ENCODE measurements at regions not wholly inside any gene's neighbourhood (a gene's known extent, or its start where the extent isn't known, plus 50 kb on each side); places are given as distances from the start of the nearest gene placed in this dataset.

- Mint-ChIP-seq H3K27ac (no peak overlapping the region), H3K4me1 (peaks cover 4 to 7% (median 5%) of the 10 kb centered on the region in 4 donors), H3K27me3 (no peaks in the 10 kb centered on the region), H3K4me3 (no peak overlapping the region), H3K9me3 (peaks cover 0 to 7% (median 0%) of the 10 kb centered on the region in 8 donors), H3K36me3 (no peaks in the 10 kb centered on the region)
- Histone ChIP-seq H3K9me3 (ENCODE audit: control insufficient read depth in 1 of 2, low read length in 2 of 2) (no peaks in the 10 kb centered on the region), H3K36me3 (ENCODE audit: insufficient read depth, low read length) (no peaks in the 10 kb centered on the region), H3K4me3 (ENCODE audit: low read length in 2 of 2) (no peak overlapping the region), H3K27me3 (ENCODE audit: insufficient read depth, low read length) (no peaks in the 10 kb centered on the region), H3K4me1 (ENCODE audit: insufficient read depth, low read length) (peaks cover 8% of the 10 kb centered on the region), H3K27ac (ENCODE audit: low read depth, low read length) (no peak overlapping the region)
- POLR2A ChIA-PET (ENCODE audit: partially characterized antibody): no interaction called here
- intact Hi-C loops (cut with micrococcal nuclease): loop anchor here (5.0 kb wide), 5 partner anchors 41 to 441 kb away; no protein-coding TSS in a partner anchor
- CTCF ChIA-PET (ENCODE audit: partially characterized antibody): interaction anchor here (0.8 to 4.1 kb wide), 12 partner anchors 16 to 736 kb away, joined by 3 to 17 read pairs (median 4); no protein-coding TSS in a partner anchor
- DNase-seq: no peak
These were observed 366.0 kb downstream of the BCOR start for GRCh38 chrX:39731735-39732134.

GRCh38 chrX:39733745-39734144 lies 364.0 kb downstream of the BCOR start:
- Histone ChIP-seq H3K4me1 (ENCODE audit: insufficient read depth, low read length) (peaks cover 8% of the 10 kb centered on the region), H3K27ac (ENCODE audit: low read depth, low read length) (no peak overlapping the region), H3K4me3 (ENCODE audit: low read length in 2 of 2) (no peak overlapping the region), H3K9me3 (ENCODE audit: control insufficient read depth in 1 of 2, low read length in 2 of 2) (no peaks in the 10 kb centered on the region), H3K36me3 (ENCODE audit: insufficient read depth, low read length) (no peaks in the 10 kb centered on the region), H3K27me3 (ENCODE audit: insufficient read depth, low read length) (no peaks in the 10 kb centered on the region)
- CTCF ChIA-PET (ENCODE audit: partially characterized antibody): no interaction called here
- H3K4me1 Mint-ChIP-seq: peaks cover 4 to 7% (median 5%) of the 10 kb centered on the region in 4 donors
- intact Hi-C loops (cut with micrococcal nuclease): loop anchor here (5.0 kb wide), 5 partner anchors 39 to 439 kb away; no protein-coding TSS in a partner anchor
- POLR2A ChIA-PET (ENCODE audit: partially characterized antibody): no interaction called here
- DNase-seq: no peak
- H3K36me3 Mint-ChIP-seq: no peaks in the 10 kb centered on the region
- no peak overlapping the region for H3K27ac Mint-ChIP-seq
- H3K27me3 Mint-ChIP-seq: no peaks in the 10 kb centered on the region
- H3K9me3 Mint-ChIP-seq: peaks cover 0 to 2% (median 0%) of the 10 kb centered on the region in 8 donors
- no peak overlapping the region for H3K4me3 Mint-ChIP-seq

DNA sequence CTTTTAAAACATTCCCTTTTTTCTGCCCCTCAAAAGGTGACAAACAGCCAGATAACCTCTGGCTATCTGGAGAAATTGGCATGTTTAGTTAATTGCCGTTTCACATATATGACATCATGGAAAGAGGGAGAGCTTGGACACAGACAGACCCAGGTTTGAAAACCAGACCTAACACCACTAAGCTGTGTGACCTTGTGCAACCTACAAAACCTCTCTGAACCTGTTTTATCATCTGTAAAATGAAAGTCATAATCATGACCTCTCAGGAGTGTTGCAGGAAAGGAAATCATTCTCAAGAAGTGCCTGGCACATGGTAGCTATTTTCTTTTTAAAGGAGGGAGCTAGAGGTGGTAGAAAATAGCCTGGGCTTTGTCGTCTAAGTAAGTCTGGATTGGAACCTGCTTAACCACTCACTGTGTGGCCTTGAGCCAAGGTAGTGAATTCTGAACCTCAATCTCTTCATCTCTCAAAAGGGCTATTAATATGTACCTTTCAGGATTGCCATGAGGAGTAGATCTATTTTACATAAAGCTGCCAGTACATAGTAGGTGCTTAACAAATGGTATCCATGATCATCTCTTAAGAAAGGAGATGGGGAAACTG lies 363.5 kb downstream of the BCOR start:
- Mint-ChIP-seq H3K9me3 (peaks cover 0 to 2% (median 0%) of the 10 kb centered on the region in 8 donors), H3K27ac (no peak overlapping the region), H3K4me3 (no peak overlapping the region), H3K27me3 (no peaks in the 10 kb centered on the region), H3K4me1 (peaks cover 4 to 7% (median 5%) of the 10 kb centered on the region in 4 donors), H3K36me3 (no peaks in the 10 kb centered on the region)
- H3K27me3 ChIP-seq (ENCODE audit: insufficient read depth, low read length): no peaks in the 10 kb centered on the region
- CTCF ChIA-PET (ENCODE audit: partially characterized antibody): no interaction called here
- H3K4me1 ChIP-seq (ENCODE audit: insufficient read depth, low read length): peaks cover 8% of the 10 kb centered on the region
- H3K4me3 ChIP-seq (ENCODE audit: low read length in 2 of 2): no peak overlapping the region
- intact Hi-C loops (cut with micrococcal nuclease): loop anchor here (5.0 kb wide), 5 partner anchors 38 to 438 kb away; no protein-coding TSS in a partner anchor
- H3K36me3 ChIP-seq (ENCODE audit: insufficient read depth, low read length): no peaks in the 10 kb centered on the region
- H3K27ac ChIP-seq (ENCODE audit: low read depth, low read length): no peak overlapping the region
- POLR2A ChIA-PET (ENCODE audit: partially characterized antibody): no interaction called here
- no peaks in the 10 kb centered on the region for H3K9me3 ChIP-seq (ENCODE audit: control insufficient read depth in 1 of 2, low read length in 2 of 2)
- no peak for DNase-seq

GRCh38 chrX:39736216-39737211 lies 361.2 kb downstream of the BCOR start:
- intact Hi-C loops (cut with micrococcal nuclease): no loop called here
- peaks cover 0 to 2% (median 0%) of the 10 kb centered on the region in 8 donors for H3K9me3 Mint-ChIP-seq
- no peaks in the 10 kb centered on the region for H3K27me3 Mint-ChIP-seq
- Histone ChIP-seq H3K4me1 (ENCODE audit: insufficient read depth, low read length) (no peaks in the 10 kb centered on the region), H3K27me3 (ENCODE audit: insufficient read depth, low read length) (no peaks in the 10 kb centered on the region), H3K4me3 (ENCODE audit: low read length in 2 of 2) (no peak overlapping the region), H3K27ac (ENCODE audit: low read depth, low read length) (no peak overlapping the region), H3K9me3 (ENCODE audit: control insufficient read depth in 1 of 2, low read length in 2 of 2) (no peaks in the 10 kb centered on the region), H3K36me3 (ENCODE audit: insufficient read depth, low read length) (no peaks in the 10 kb centered on the region)
- no peak overlapping the region for H3K4me3 Mint-ChIP-seq
- POLR2A ChIA-PET (ENCODE audit: partially characterized antibody): no interaction called here
- H3K27ac Mint-ChIP-seq: peak overlapping the region in 2 of 7 donors; percentile 6 to 15
- CTCF ChIA-PET (ENCODE audit: partially characterized antibody): no interaction called here
- no peaks in the 10 kb centered on the region for H3K4me1 Mint-ChIP-seq
- no peak for DNase-seq
- no peaks in the 10 kb centered on the region for H3K36me3 Mint-ChIP-seq

DNA sequence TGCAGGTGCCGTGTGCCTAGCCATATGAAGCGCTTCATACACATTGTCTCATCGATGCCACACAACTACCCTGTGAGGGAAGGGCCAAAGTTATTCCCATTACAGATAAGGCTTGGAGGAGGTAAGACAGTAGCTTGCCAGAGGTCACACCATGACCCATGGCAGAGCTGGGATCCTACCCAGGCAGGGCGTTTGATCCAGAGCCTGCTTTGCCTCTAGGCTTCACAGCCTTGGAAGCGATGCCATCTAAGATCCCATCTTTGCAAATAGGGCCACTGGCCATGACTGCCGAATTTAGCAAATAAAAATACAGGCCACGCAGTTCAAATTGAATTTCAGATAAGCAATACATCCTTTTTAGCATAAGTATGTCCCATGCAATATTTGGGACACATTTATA lies 358.2 kb downstream of the BCOR start:
- DNase-seq: no peak
- intact Hi-C loops (cut with micrococcal nuclease): no loop called here
- no peak overlapping the region for H3K4me3 Mint-ChIP-seq
- no peak overlapping the region for H3K27ac Mint-ChIP-seq
- H3K9me3 Mint-ChIP-seq: no peaks in the 10 kb centered on the region
- Histone ChIP-seq H3K27me3 (ENCODE audit: insufficient read depth, low read length) (no peaks in the 10 kb centered on the region), H3K4me1 (ENCODE audit: insufficient read depth, low read length) (no peaks in the 10 kb centered on the region), H3K9me3 (ENCODE audit: control insufficient read depth in 1 of 2, low read length in 2 of 2) (no peaks in the 10 kb centered on the region), H3K4me3 (ENCODE audit: low read length in 2 of 2) (no peak overlapping the region), H3K36me3 (ENCODE audit: insufficient read depth, low read length) (no peaks in the 10 kb centered on the region), H3K27ac (ENCODE audit: low read depth, low read length) (no peak overlapping the region)
- H3K4me1 Mint-ChIP-seq: no peaks in the 10 kb centered on the region
- POLR2A ChIA-PET (ENCODE audit: partially characterized antibody): interaction anchor here (0.7 kb wide), 1 partner anchor 475 kb away, joined by 3 read pairs; no protein-coding TSS in a partner anchor
- H3K27me3 Mint-ChIP-seq: no peaks in the 10 kb centered on the region
- CTCF ChIA-PET (ENCODE audit: partially characterized antibody): no interaction called here
- no peaks in the 10 kb centered on the region for H3K36me3 Mint-ChIP-seq

DNA sequence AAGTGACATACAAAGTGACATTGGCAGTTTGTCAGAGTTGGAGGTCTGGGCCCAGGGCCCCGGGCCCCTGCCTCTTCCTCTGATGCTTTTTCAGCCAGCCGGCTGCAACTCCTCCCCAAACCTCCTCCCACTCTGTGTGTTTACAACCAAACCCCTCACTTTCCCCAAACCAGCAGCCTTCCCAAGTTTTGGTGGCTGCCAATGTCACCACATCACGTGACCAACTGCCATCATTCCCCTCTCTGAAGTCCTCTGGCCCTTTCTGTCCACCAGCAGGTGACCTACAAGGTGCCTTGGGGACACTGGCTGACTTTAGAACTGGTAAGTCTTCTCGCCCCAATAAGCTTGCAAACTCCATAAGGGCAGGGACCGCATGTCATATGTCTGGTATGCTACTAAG lies 357.7 kb downstream of the BCOR start:
- no peaks in the 10 kb centered on the region for H3K4me1 ChIP-seq (ENCODE audit: insufficient read depth, low read length)

GRCh38 chrX:39741904-39742303 lies 355.9 kb downstream of the BCOR start:
- intact Hi-C loops (cut with micrococcal nuclease): loop anchor here (10.0 kb wide), 1 partner anchor 53 kb away; no protein-coding TSS in a partner anchor

More for the DNA sequence above, 357.7 kb downstream of the BCOR start:
- POLR2A ChIA-PET (ENCODE audit: partially characterized antibody): interaction anchor here (0.6 kb wide), 1 partner anchor 1293 kb away, joined by 3 read pairs; no protein-coding TSS in a partner anchor
- Histone ChIP-seq H3K27ac (ENCODE audit: low read depth, low read length) (no peak overlapping the region), H3K9me3 (ENCODE audit: control insufficient read depth in 1 of 2, low read length in 2 of 2) (no peaks in the 10 kb centered on the region), H3K27me3 (ENCODE audit: insufficient read depth, low read length) (no peaks in the 10 kb centered on the region), H3K36me3 (ENCODE audit: insufficient read depth, low read length) (no peaks in the 10 kb centered on the region), H3K4me3 (ENCODE audit: low read length in 2 of 2) (no peak overlapping the region)
- intact Hi-C loops (cut with micrococcal nuclease): loop anchor here (10.0 kb wide), 1 partner anchor 55 kb away; no protein-coding TSS in a partner anchor
- CTCF ChIA-PET (ENCODE audit: partially characterized antibody): no interaction called here
- H3K9me3 Mint-ChIP-seq: no peaks in the 10 kb centered on the region
- no peak overlapping the region for H3K4me3 Mint-ChIP-seq
- DNase-seq: no peak
- peak overlapping the region in 1 of 7 donors; percentile 81 for H3K27ac Mint-ChIP-seq
- H3K27me3 Mint-ChIP-seq: no peaks in the 10 kb centered on the region
- H3K36me3 Mint-ChIP-seq: no peaks in the 10 kb centered on the region
- H3K4me1 Mint-ChIP-seq: no peaks in the 10 kb centered on the region

More at GRCh38 chrX:39741904-39742303, 355.9 kb downstream of the BCOR start:
- no peaks in the 10 kb centered on the region for H3K4me1 Mint-ChIP-seq
- H3K27ac Mint-ChIP-seq: no peak overlapping the region
- H3K4me3 ChIP-seq (ENCODE audit: low read length in 2 of 2): no peak overlapping the region
- H3K4me1 ChIP-seq (ENCODE audit: insufficient read depth, low read length): no peaks in the 10 kb centered on the region
- no peaks in the 10 kb centered on the region for H3K36me3 ChIP-seq (ENCODE audit: insufficient read depth, low read length)
- H3K9me3 ChIP-seq (ENCODE audit: control insufficient read depth in 1 of 2, low read length in 2 of 2): no peaks in the 10 kb centered on the region
- no peaks in the 10 kb centered on the region for H3K27me3 ChIP-seq (ENCODE audit: insufficient read depth, low read length)
- H3K4me3 Mint-ChIP-seq: no peak overlapping the region
- H3K27ac ChIP-seq (ENCODE audit: low read depth, low read length): no peak overlapping the region
- H3K36me3 Mint-ChIP-seq: no peaks in the 10 kb centered on the region
- no peak for DNase-seq
- no peaks in the 10 kb centered on the region for H3K9me3 Mint-ChIP-seq
- no peaks in the 10 kb centered on the region for H3K27me3 Mint-ChIP-seq
- POLR2A ChIA-PET (ENCODE audit: partially characterized antibody): interaction anchor here (1.0 kb wide), 1 partner anchor 32 kb away, joined by 5 read pairs; no protein-coding TSS in a partner anchor
- CTCF ChIA-PET (ENCODE audit: partially characterized antibody): no interaction called here

Measured in CD4-positive, alpha-beta memory T cell (primary cell).